ENCODE measurements at regions not wholly inside any gene's neighbourhood (a gene's known extent, or its start where the extent isn't known, plus 50 kb on each side); places are given as distances from the start of the nearest gene placed in this dataset.

DNA sequence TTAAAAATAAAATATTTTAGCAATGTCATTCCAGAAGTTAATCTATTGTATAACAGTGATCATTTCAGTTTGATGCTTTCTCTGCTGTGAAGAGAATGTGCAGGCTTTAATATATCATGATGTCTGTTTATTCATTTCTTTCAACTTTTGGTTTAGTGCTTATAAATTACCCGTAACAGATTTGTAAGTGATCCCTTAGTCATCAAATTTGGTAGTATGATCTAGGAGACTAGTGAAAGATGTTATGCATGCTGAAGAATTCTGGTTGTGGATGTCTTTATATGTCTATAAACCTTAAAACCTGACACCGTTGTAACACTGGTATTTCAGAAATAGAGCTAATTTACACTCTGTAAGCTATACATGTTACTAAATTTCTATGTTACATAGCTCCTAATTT is 260.4 kb downstream of the CPS1 start:
- TF ChIP-seq POLR2A (IDR thresholded peaks at IDR 0.05; ENCODE audit: low read depth, low read length) (no peak), SPI1 (IDR thresholded peaks at IDR 0.05; ENCODE audit: low read depth, low read length) (no peak)
